Activated CD4-positive, alpha-beta T cell treated with anti-CD3 and anti-CD28 coated beads, Interleukin-2, amount 50 U/mL, for 24 hours (primary cell): ENCODE measurements at regions not wholly inside any gene's neighbourhood (a gene's known extent, or its start where the extent isn't known, plus 50 kb on each side); places are given as distances from the start of the nearest gene placed in this dataset.

Experiments used
- DNase-seq, 2 donors: peaks; one replicate each; pipeline ENCODE4 v3.0.0-alpha.2; 2020; ENCODE audit warnings: low read depth in 1 of 2, low spot score in 1 of 2

GRCh38 chr5:15447209-15447608 is 52.8 kb upstream of the FBXL7 start:
- no peak for DNase-seq

DNA sequence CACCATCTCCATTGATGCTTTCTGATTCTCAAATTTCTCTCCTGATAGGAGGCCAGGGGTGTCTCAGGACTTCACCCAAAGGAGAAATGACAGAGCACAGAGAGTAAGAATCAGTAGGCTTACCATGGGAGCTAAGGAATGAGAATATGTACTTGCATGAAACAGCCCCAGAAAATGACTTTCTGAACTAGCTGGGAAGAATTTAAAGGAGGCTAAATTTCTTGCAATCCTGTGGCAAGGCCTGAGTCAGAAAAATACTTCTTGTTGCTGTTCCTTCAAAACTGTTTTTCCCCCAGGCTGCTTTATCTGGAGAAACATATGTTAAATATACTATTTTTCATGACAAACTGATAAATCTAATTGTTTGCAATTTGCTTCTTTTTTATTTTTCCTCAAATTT is 53.4 kb upstream of the FBXL7 start:
- DNase-seq: no peak

- DNase-seq: no peak
Measured at GRCh38 chr5:15442193-15442570, 57.8 kb upstream of the FBXL7 start.

- no peak for DNase-seq
Measured at GRCh38 chr5:15441433-15442192, 58.4 kb upstream of the FBXL7 start.

DNA sequence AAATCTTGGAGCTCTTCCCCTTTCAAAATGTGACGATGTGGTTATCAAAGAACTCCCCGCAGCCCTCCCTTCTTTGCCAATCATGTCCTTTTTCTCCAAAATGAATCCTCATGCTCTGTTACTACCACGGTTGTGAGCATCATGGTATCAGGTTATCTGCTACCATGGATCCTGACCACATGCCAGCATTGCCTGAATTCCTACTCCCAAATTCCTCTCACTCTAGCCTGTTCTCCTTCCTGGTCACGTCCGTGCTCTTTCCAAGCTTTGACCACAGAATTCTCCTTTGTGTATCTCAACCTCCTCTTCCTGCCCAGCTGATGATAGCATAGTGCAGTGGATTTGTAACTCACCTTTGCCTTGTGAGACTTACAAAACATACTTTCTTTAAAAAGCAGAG is 59.5 kb upstream of the FBXL7 start:
- no peak for DNase-seq

GRCh38 chr5:15439801-15440200 is 60.2 kb upstream of the FBXL7 start:
- DNase-seq: no peak

DNA sequence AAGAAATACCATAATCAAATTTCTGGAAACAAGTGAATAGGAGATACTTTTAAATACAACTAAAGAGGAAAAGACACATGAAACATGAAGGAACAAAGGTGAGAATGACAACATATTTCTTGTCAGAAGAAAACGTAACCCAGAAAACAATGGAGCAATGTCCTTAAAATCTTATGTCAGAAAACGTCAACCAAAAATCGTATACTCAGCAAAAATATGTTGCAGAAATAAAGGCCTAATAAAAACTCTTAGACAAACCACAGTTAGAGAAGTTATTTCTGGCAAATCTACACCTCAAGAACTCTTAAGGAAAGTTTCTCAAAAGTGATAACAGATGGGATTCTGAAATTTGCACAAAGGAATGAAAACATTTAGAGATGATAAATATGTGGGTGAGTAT is 66.3 kb upstream of the FBXL7 start:
- no peak for DNase-seq

DNA sequence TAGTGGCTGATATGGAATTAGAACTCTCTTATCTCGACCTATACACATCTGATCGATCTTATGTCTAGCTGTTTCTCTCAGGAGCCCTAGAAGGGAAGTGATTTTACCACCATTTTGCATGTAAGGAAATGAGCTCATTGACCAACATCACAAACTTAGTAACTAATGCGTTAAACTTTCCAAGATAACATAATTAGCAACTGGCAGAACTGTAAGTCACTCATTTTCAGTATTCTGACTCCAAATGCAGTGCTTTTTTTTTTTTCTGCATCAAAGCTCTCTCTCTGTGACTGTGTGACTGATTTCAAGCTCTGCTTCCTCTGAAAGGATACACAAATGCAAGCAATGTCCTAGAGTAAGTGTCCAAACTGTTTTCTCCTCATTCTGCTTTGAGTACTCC is 68.1 kb upstream of the FBXL7 start:
- DNase-seq: no peak

- DNase-seq: no peak
Measured at GRCh38 chr5:15425766-15426165, 74.2 kb upstream of the FBXL7 start.

- no peak for DNase-seq
Measured at GRCh38 chr5:15424769-15425168, 75.2 kb upstream of the FBXL7 start.

- no peak for DNase-seq
Measured at GRCh38 chr5:15421921-15422412, 78.0 kb upstream of the FBXL7 start.

DNA sequence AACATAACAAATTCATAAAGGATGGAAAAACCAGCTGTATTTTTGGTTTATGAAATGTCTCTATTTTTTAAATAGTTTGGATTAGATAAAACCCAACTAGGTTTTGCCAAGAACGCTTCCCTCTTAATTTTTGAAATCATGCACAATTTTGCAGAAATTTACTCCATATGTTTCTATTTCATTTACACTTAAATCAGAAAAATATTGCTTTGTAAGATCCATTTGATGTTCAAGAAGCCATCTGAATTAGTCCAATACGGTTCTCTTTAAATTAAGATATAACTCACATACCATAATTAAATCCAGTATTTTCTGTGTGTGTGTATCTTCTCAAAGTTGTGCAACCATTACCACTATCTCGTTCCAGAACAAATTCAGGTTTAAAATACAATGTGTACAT is 78.6 kb upstream of the FBXL7 start:
- no peak for DNase-seq

DNA sequence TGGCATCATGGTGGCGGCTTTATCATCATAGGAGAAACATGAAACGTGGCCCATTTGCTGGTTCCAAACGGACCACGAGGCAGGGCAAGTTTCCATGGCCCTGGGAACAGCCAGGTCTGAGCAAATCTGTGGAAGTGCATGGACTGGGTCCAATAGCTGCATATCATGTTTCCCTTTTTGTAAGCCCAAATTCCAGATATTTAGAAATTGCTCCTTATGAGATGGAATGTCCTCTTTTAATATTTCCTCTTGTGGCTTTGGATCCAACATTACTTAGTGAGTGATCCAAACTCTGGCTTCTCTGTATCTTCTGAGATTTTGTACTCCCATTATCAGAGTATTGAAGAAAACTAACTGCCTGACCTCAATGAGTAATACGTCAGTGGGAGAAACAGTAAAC is 79.8 kb upstream of the FBXL7 start:
- DNase-seq: no peak

- no peak for DNase-seq
Measured at GRCh38 chr5:15417156-15417555, 82.8 kb upstream of the FBXL7 start.

- no peak for DNase-seq
Measured at GRCh38 chr5:15406478-15406877, 93.5 kb upstream of the FBXL7 start.

DNA sequence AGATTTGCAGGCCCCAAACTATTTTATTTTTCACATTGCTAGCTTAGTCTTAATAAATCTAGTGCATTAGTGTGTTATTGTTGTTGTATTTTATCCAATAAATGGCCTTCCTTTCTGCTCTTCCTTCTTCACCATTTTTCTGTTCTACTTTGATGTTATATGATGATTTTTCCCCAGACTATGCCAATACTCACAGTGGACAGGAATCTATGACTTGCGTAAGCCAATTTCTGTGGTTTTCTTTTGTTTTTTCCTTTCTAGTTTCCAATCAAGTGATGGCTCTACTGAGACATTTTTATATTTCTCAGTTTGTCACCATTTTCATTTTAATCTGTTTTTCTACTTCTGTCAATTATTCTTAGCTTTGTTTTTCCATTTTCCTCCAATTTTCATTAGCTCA is 106.8 kb upstream of the FBXL7 start:
- DNase-seq: no peak

GRCh38 chr5:15391704-15392397 is 108.1 kb upstream of the FBXL7 start:
- no peak for DNase-seq

- DNase-seq: no peak
Measured at GRCh38 chr5:15388866-15389265, 111.1 kb upstream of the FBXL7 start.

DNA sequence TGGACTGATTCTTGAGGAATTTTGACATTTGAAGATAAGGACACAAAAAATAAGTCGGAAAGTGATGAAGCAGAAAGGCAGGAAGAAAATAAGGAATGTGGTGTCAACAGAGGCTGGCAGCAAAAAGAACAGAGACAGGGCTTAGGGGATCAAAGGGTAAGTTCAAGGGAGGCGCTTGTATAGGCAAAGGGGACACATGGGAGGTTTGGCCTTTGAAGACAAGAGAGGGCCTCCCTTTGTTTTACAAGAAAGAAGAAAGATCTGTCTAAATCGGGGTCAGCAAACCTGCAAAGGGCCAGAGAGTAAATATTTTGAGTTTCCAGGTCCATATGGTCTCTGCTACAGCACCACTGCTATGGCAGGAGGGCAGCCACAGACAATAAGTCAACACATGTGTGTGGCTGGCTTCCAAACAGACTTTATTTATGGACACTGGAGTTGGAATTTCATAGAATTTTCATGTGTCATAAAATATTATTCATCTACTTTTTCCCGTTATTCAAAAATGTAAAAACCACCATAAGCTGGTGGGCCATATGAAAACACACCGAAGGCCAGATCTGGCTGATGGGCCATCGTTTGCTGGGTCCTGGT is 112.0 kb upstream of the FBXL7 start:
- DNase-seq: no peak

- no peak for DNase-seq
Measured at GRCh38 chr5:15386122-15386521, 113.9 kb upstream of the FBXL7 start.

DNA sequence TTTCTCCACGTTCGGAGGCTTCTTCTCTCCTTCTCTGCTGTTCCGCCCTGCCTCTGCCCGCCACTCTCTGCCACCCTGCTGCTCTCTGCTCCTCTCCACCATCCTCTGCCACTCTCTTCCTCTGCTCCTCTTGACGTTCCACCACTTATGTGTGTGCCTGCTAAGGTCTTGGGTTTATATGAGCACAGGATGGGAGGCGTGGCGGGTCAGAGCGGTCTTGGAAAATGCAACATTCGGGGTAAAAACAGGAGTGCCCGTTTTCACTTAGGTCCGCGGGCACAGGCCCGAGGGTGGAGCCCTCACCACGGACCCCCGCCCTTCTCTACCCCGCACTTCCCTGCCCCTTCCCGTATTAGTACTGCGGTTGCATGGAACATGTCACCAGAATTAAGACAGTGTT is 114.4 kb upstream of the FBXL7 start:
- DNase-seq: no peak

DNA sequence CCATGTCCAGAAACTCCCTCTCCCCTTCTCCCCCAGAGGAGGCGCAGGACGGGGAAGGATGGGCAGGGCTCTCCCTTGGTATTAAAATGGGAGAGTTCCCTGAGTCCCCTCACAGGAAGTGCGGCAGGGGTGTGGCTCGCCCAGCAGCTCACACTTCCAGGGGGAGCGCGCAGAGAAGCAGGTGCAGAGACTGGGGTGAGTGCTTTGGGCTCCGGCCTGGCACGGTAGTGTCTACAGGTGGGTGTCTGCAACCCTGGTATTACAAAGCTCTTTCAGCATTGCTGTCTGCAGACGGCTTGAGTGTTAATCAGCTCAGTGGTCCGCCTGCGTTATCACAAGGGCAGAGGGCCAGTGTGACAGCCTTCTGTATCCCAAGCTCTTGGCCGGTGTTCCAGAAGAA is 114.9 kb upstream of the FBXL7 start:
- DNase-seq: no peak
